Activated CD4-positive, alpha-beta T cell treated with anti-CD3 and anti-CD28 coated beads, Interleukin-2, amount 10 ng/mL, durations not matched to agents 7 days and 5 days (primary cell): ENCODE measurements at regions not wholly inside any gene's neighbourhood (a gene's known extent, or its start where the extent isn't known, plus 50 kb on each side); places are given as distances from the start of the nearest gene placed in this dataset.

Experiments used
- CTCF ChIA-PET: fragments of 350-600 bp; sonication (Branson Sonifier 250); formaldehyde crosslinking; loops from one replicate; lab custom pipeline; 2021; ENCODE audit warnings: antibody characterized with exemption; lab: Charles Lee
- POLR2A ChIA-PET: fragments of 350-600 bp; sonication (Branson Sonifier 250); formaldehyde crosslinking; loops from one replicate; lab custom pipeline; 2021; ENCODE audit warnings: antibody characterized with exemption; lab: Charles Lee
- DNase-seq: peaks from one replicate; pipeline ENCODE4 v3.0.0-alpha.2; 2020
- H3K27ac Mint-ChIP-seq: one replicate; pipeline ENCODE4 v1.8.0; 2021; ENCODE audit warnings: mild to moderate bottlenecking, moderate library complexity, mixed read lengths
- H3K27me3 Mint-ChIP-seq: one replicate; pipeline ENCODE4 v1.8.0; 2021; ENCODE audit warnings: mixed read lengths
- H3K36me3 Mint-ChIP-seq: one replicate; pipeline ENCODE4 v1.8.0; 2021; ENCODE audit warnings: low read depth, mixed read lengths
- H3K4me1 Mint-ChIP-seq: one replicate; pipeline ENCODE4 v1.8.0; 2021; ENCODE audit warnings: mixed read lengths
- H3K4me3 Mint-ChIP-seq: one replicate; pipeline ENCODE4 v1.8.0; 2021; ENCODE audit warnings: mild to moderate bottlenecking, moderate library complexity, mixed read lengths
- H3K9me3 Mint-ChIP-seq: one replicate; pipeline ENCODE4 v1.8.0; 2021; ENCODE audit warnings: mixed read lengths

- Mint-ChIP-seq H3K9me3 (no peaks in the 10 kb centered on the region), H3K27me3 (no peaks in the 10 kb centered on the region), H3K4me1 (no peaks in the 10 kb centered on the region), H3K27ac (no peak overlapping the region), H3K4me3 (no peak overlapping the region), H3K36me3 (no peaks in the 10 kb centered on the region)
- POLR2A ChIA-PET = no interaction called here
- CTCF ChIA-PET = interaction anchor here (1.1 kb wide), 1 partner anchor 10 kb away, joined by 4 read pairs; no protein-coding TSS in a partner anchor
- DNase-seq = no peak
Measured at GRCh38 chr3:139291276-139292051, 52.4 kb upstream of the MRPS22 start.

GRCh38 chr3:139292192-139292591 lies 51.6 kb upstream of the MRPS22 start:
- Mint-ChIP-seq H3K36me3 (no peaks in the 10 kb centered on the region), H3K9me3 (no peaks in the 10 kb centered on the region), H3K27ac (no peak overlapping the region), H3K4me1 (no peaks in the 10 kb centered on the region), H3K27me3 (no peaks in the 10 kb centered on the region), H3K4me3 (no peak overlapping the region)
- no peak for DNase-seq
- ChIA-PET POLR2A (no interaction called here), CTCF (interaction anchor here (1.1 kb wide), 1 partner anchor 9 kb away, joined by 4 read pairs; no protein-coding TSS in a partner anchor)

GRCh38 chr3:139292711-139293664 lies 50.8 kb upstream of the MRPS22 start:
- H3K4me3 Mint-ChIP-seq = no peak overlapping the region
- H3K27me3 Mint-ChIP-seq = no peaks in the 10 kb centered on the region
- no peaks in the 10 kb centered on the region for H3K4me1 Mint-ChIP-seq
- CTCF ChIA-PET = interaction anchor here (1.1 kb wide), 1 partner anchor 9 kb away, joined by 4 read pairs; no protein-coding TSS in a partner anchor
- no peaks in the 10 kb centered on the region for H3K36me3 Mint-ChIP-seq
- DNase-seq = no peak
- POLR2A ChIA-PET = no interaction called here
- no peaks in the 10 kb centered on the region for H3K9me3 Mint-ChIP-seq
- H3K27ac Mint-ChIP-seq = no peak overlapping the region

GRCh38 chr3:139293665-139294023 lies 50.2 kb upstream of the MRPS22 start:
- no peaks in the 10 kb centered on the region for H3K9me3 Mint-ChIP-seq
- ChIA-PET POLR2A (no interaction called here), CTCF (interaction anchor here (0.6 kb wide), 1 partner anchor 17 kb away, joined by 3 read pairs; no protein-coding TSS in a partner anchor)
- H3K27me3 Mint-ChIP-seq = no peaks in the 10 kb centered on the region
- no peak overlapping the region for H3K4me3 Mint-ChIP-seq
- H3K27ac Mint-ChIP-seq = no peak overlapping the region
- H3K4me1 Mint-ChIP-seq = no peaks in the 10 kb centered on the region
- H3K36me3 Mint-ChIP-seq = no peaks in the 10 kb centered on the region
- DNase-seq = no peak
